Panc1 (cell line): ENCODE measurements at regions not wholly inside any gene's neighbourhood (a gene's known extent, or its start where the extent isn't known, plus 50 kb on each side); places are given as distances from the start of the nearest gene placed in this dataset.

Source experiments
- POLR2AphosphoS5 ChIP-seq: IDR thresholded peaks from 2 replicates; pipeline ENCODE4 v1.6.1; 2012; ENCODE audit warnings: mild to moderate bottlenecking, low read depth, low read length, moderate library complexity
- TF ChIP-seq, protein P1 (sequence below): fragments of 450-650 bp; IDR thresholded peaks from 2 replicates; pipeline ENCODE4 v1.5.1; 2017; ENCODE audit warnings: mild to moderate bottlenecking

DNA sequence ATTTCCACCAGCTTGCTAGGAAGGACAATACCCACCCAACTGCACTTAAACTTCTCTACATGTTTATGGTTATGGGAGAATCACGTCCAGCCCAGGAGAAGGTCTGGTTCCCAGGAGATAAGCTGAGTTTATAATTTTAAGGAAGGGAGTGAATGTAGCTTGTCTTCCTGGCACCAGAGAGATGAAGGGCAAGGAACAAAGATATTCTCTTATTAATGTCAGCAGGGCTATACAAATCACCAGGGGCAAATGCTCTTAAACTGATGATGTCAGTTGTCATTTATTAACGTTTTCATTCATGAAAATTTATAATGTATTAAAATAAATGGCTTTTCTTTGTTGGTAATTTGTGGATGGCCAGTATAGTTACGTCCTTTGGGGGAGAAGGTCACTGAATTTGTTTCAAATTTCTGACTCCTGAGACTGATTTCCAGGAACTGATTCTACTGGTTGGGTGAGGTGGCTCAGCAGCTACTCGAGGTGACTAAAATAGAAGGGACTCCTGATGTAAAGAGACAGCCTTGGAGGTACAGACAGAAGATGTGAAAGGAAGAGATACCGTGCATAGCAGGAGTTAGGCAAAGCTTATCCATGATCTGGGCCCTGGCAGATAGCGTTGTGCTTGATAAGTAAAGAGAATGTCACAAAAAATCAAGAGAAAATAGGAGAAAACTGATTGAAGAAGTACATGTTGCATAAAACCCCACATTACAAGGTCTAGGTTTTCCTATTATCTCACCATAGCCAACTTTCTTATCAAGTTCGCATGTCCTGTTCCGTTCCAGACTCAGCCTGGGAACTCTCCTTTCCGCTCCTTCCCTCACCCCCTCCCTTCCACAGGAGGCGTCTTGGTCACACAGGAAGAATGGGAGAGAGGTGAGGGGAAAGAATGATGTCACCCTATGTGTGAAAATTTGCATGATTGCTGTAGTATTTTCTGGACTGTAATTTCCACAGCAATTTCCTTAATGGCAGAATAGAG is 367.1 kb upstream of the FAR2 start:
- no peak for TF ChIP-seq POLR2AphosphoS5
- TF ChIP-seq, protein P1, sequence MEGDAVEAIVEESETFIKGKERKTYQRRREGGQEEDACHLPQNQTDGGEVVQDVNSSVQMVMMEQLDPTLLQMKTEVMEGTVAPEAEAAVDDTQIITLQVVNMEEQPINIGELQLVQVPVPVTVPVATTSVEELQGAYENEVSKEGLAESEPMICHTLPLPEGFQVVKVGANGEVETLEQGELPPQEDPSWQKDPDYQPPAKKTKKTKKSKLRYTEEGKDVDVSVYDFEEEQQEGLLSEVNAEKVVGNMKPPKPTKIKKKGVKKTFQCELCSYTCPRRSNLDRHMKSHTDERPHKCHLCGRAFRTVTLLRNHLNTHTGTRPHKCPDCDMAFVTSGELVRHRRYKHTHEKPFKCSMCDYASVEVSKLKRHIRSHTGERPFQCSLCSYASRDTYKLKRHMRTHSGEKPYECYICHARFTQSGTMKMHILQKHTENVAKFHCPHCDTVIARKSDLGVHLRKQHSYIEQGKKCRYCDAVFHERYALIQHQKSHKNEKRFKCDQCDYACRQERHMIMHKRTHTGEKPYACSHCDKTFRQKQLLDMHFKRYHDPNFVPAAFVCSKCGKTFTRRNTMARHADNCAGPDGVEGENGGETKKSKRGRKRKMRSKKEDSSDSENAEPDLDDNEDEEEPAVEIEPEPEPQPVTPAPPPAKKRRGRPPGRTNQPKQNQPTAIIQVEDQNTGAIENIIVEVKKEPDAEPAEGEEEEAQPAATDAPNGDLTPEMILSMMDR, result no peak
